ENCODE measurements at regions not wholly inside any gene's neighbourhood (a gene's known extent, or its start where the extent isn't known, plus 50 kb on each side); places are given as distances from the start of the nearest gene placed in this dataset.

- no peak for DNase-seq (ENCODE audit: extremely low read depth in 1 of 2, low read depth in 1 of 2)
Measured at GRCh38 chr16:86663685-86664521, 85.6 kb downstream of the FOXL1 start.

DNA sequence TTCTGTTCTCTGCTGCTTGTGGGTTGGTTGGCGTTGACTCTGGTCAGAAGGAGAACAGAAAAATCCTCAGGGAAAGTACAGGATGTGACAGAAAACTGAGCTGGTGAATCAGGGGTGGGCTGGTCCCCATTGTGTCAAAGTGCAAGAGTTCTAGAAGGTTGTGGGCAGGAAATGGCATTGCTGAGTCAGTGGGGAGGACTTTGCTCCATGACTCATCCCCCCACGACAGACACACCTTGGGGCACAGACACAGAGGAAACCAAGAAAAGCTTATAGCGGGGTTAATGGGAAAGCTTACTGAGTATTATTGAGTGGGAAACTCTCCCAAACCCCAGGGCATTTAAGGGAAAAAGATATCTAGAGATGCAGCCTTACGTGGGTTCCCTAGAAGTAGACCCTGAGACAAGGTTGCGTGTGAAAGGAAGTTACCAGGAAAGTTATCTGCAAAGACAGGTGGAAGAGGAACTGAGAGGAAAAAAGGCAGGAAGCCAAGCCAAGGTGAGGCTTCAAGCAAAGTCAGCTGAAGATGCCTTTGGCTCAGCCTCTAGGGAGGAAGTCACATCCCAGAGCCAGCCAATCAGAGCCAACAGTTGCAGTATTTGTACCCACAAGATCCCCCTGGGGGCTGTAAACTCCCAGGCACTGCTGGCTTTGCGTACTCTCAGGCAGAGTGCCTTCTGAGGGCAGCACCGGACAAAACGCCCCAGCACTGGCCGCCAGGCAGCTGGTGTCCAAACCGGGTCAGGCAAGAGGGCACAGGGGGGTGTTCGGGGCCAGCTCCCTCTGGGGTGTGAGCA lies 86.4 kb downstream of the FOXL1 start:
- DNase-seq (ENCODE audit: extremely low read depth in 1 of 2, low read depth in 1 of 2) = peak in 1 of 2 donors; percentile 7

GRCh38 chr16:86665319-86665675 lies 86.9 kb downstream of the FOXL1 start:
- DNase-seq (ENCODE audit: extremely low read depth in 1 of 2, low read depth in 1 of 2) = no peak

- no peak for DNase-seq (ENCODE audit: extremely low read depth in 1 of 2, low read depth in 1 of 2)
Measured at GRCh38 chr16:86665929-86666328, 87.6 kb downstream of the FOXL1 start.

- DNase-seq (ENCODE audit: extremely low read depth in 1 of 2, low read depth in 1 of 2) = no peak
Measured at GRCh38 chr16:86667035-86667434, 88.7 kb downstream of the FOXL1 start.

GRCh38 chr16:86668136-86668910 lies 90.0 kb downstream of the FOXL1 start:
- DNase-seq (ENCODE audit: extremely low read depth in 1 of 2, low read depth in 1 of 2) = no peak

DNA sequence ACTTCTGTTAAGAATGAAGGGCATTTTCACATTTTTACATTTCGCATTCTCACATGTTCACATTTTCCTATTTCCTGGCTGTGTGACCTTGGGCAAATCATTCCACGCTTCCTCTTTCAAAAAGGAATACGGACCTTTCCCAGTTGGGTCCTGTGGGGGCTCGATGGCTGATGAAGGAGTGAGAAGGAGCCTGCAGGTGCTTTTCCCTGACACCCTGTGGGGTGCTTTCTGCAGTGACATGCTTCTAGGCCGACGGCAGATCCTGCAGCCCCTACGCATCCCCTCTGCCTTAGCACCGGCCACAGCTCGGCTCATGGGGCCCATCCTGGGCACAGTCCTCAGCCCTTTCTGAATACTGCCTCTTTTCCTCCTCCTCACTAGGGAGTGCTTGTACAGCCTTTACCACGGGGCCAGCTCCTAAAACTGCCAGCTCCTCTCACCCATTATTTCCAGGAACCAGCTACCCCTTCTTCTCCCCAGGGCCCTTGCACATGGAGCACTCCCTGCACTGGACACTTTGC lies 91.0 kb downstream of the FOXL1 start:
- DNase-seq (ENCODE audit: extremely low read depth in 1 of 2, low read depth in 1 of 2) = no peak

DNA sequence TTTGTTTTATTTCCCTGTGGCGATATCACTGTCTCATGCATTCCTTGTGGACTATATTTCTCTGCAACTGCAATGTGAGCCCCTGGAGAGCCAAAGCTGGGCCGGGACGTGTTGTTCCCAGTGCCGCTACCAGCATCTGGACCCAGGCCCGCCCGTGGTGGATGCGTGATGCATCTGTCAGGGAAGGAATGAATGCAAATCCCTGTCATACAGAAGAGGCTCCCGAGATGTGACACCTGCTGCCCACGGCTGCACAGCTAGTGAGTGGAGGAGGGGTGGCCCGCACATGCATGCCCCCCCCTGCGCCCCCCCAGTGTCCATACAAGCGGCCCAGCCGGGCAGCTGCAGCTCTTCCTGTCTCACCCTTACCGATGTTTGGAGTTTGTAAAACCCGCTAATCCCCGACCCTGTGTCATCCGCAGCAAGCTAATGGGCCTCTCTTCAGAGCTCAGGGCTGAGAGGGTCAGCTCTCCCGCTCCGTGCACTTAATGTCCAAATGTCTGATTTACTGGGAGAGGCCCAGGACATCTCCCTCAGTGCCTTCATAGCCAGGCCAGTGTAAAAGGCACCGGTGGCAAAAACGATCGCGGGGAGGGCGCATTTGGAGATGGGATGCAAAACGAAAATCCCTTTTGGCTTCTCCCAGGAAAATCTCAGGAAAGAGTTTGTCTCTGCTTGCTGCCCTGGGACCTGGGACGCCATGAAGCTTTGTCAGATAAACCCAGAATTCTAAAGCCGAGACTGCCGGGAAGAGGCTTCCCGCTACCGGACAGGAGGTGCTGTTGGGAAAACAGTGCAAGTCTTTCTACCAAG lies 91.8 kb downstream of the FOXL1 start:
- DNase-seq (ENCODE audit: extremely low read depth in 1 of 2, low read depth in 1 of 2) = no peak

DNA sequence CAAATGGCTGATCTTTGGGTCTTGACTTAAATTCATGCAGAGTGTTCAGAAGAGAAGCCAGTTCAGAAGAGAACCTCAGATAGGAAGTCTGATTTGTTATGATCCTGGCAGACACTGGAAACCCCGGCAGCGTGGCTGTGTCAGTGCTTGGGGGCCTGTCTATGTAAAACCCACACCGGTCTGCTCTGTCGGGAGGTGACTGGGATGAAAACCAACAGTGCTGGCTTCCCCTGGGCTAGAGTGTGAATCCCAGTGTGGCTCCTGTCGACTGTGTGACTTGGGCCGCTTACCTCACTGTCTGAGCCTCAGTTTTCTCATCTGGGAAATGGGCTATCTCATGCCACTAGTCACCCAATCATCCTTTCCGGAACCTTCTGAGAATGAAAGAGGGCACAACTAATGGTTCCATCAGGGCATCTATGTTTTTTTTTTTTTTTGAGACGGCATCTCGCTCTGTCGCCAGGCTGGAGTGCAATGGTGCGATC lies 92.4 kb downstream of the FOXL1 start:
- DNase-seq (ENCODE audit: extremely low read depth in 1 of 2, low read depth in 1 of 2) = no peak

- no peak for DNase-seq (ENCODE audit: extremely low read depth in 1 of 2, low read depth in 1 of 2)
Measured at GRCh38 chr16:86671486-86672178, 93.3 kb downstream of the FOXL1 start.

- no peak for DNase-seq (ENCODE audit: extremely low read depth in 1 of 2, low read depth in 1 of 2)
Measured at GRCh38 chr16:86672179-86672863, 94.0 kb downstream of the FOXL1 start.

DNA sequence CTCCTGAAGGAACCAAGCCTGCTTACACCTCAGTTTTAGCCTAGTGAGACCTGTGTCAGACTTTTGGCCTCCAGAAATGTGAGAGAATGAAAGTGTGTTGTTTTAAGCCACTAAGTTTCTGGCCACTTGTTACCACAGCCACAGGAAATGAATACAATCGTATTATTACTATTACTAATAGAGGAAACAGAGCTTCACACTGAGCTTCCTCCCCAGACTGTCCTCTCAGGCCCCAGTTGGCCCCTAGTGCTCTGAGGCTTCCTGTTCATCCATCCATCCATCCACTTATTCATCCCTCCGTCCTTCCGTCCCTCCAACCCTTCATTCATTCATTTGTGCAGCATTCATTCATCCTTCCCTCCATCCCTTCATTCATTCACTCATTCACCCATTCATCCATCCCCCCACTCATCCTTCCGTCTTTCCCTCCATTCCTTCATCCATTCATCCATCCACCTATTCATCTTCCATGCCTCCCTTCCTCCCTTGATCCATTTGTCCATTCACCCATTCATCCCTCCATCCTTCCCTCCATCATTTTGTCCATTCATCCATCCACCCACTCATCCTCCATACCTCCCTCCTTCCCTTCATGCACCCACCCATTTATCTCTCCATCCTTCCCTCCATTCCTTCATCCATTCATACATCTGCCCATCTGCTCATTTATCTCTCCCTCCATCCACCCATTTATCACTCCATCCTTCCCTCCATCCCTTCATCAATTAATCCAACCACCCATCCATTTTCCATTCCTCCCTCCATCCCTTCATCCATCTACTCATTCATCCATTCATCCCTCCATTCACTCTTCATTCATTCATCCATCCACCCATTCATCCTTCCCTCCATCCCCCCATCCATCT lies 95.0 kb downstream of the FOXL1 start:
- DNase-seq (ENCODE audit: extremely low read depth in 1 of 2, low read depth in 1 of 2) = no peak

DNA sequence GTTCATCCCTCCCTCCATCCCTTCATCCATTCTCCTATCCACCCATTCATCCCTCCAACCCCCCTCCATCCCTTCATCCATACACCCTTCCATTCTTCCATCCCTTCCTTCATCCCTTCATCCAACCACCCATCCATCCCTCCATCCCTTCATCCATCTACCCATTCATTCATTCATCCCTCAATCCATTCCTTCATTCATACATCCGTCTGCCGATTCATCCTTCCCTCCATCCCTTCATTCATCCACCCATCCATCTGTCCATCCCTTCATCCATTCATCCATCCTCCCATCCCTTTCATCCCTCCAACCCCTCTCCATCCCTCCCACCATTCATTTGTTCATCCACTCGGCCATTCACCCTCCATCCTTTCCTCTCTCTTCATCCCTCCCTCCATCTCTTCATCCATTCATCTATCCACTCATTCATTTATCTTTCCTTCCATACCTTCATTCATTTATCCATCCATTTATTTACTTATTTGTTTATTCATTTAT lies 95.7 kb downstream of the FOXL1 start:
- no peak for DNase-seq (ENCODE audit: extremely low read depth in 1 of 2, low read depth in 1 of 2)

DNA sequence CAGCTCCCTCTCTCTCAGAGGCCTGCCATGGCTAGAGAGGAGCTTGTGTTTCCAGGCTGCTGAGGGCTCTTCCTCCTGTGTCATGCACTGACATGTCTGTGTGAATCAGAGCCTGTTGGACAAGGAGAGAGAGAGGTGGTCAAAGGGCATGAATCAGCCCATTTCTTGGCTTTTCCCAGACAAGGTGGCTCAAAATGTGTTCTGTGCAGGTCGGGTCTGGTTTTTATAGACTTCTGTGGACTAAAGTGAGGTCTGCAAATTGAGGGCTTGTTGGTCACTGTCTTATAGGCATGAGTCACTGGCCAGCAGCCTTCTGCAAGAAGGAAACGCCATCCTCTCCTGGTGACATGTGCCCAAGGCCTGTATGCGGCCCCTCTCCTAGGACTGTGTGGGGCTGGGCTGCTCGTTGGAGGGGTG lies 97.9 kb downstream of the FOXL1 start:
- no peak for DNase-seq (ENCODE audit: extremely low read depth in 1 of 2, low read depth in 1 of 2)

DNA sequence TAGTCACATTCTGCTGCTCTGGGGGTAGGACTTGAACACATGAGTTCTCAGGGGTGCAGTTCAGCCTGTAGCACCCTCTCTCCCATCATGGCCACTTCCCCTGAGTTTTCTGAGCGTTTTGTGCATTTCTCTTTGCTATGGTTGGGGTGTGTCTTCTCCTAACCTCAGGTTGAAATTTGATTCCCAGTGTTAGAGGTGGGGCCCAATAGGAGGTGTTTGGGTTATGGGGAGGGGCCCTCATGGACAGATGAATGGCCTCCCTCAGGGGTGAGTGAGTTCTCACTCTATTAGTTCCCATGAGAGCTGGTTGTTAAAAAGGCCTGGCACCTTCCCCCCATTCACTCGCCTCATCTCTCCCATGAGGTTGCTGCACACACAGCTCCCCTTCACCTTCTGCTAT lies 101.1 kb downstream of the FOXL1 start:
- no peak for DNase-seq (ENCODE audit: extremely low read depth in 1 of 2, low read depth in 1 of 2)

DNA sequence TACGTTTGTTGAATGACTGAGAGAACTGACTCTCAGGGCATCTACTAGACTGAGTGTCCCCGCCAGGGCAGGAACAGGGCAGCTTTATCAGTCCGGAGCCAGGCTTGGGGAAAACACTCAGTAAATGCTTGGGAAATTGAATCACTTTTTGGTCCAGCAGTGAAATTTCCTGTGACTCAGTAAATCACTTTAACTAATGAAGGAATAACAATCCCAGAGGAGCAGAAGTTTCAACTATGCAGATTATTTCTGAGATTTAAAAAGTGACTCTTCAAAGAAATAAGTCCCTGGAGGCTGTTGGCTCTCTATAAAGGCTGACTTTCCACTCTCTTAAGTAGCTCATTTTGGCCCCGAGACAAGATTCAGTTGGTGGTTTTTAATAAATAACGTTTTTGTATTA lies 101.8 kb downstream of the FOXL1 start:
- no peak for DNase-seq (ENCODE audit: extremely low read depth in 1 of 2, low read depth in 1 of 2)

DNA sequence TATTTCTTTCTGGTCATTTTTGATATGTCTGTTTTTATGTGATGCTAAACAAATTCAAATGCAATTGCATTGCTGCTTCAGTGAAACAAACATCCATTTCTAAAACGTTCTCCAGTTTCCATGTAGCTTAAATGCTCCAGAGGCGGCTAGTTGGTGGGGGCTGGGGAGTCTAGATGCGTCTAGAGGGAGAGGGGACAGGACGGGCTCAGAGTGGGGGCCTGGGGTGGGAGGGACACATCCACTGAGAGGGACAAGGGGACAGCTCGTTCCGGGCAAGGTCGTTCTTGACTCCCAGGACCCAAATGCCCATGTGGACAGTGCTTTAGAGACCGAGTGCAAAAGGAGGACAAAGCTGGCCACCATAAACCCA lies 102.3 kb downstream of the FOXL1 start:
- DNase-seq (ENCODE audit: extremely low read depth in 1 of 2, low read depth in 1 of 2) = no peak

Data from activated CD8-positive, alpha-beta memory T cell treated with anti-CD3 and anti-CD28 coated beads for 1 hour (primary cell).